ENCODE measurements at regions not wholly inside any gene's neighbourhood (a gene's known extent, or its start where the extent isn't known, plus 50 kb on each side); places are given as distances from the start of the nearest gene placed in this dataset.

GRCh38 chr20:52880997-52881396 lies 91.2 kb upstream of the TSHZ2 start:
- Histone ChIP-seq H3K27me3 (no peaks in the 10 kb centered on the region), H3K4me1 (ENCODE audit: control insufficient read depth in 1 of 2, insufficient read depth in 1 of 2, low read depth in 1 of 2, low read length in 1 of 2) (no peaks in the 10 kb centered on the region), H3K36me3 (no peaks in the 10 kb centered on the region), H3K4me3 (ENCODE audit: low read depth in 1 of 2, low read length in 1 of 2) (no peak overlapping the region), H3K9me3 (no peaks in the 10 kb centered on the region), H3K27ac (no peak overlapping the region)
- no peak for TF ChIP-seq CTCF (IDR thresholded peaks at IDR 0.05)

DNA sequence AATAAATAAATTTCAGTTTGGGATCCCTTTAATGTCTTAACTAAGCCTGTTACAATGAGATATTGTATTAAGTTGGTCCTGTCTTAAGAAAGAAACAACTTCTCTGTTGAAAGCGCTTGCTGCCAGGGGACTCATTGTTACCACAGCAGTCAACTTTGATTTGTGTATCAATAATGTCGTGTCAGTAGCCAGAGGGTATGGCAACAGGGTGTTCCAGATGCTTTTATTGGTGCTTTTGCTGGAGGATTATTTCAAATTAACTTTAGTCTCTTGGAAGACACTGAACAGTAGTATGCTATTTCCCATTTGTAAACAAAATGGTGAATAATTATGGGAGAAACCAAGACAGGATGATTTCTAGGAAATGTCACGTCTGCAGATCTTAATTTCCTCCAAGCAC lies 91.9 kb upstream of the TSHZ2 start:
- H3K4me1 ChIP-seq (ENCODE audit: control insufficient read depth in 1 of 2, insufficient read depth in 1 of 2, low read depth in 1 of 2, low read length in 1 of 2) = no peaks in the 10 kb centered on the region
- H3K27ac ChIP-seq = no peak overlapping the region
- TF ChIP-seq CTCF (IDR thresholded peaks at IDR 0.05) = no peak
- no peaks in the 10 kb centered on the region for H3K9me3 ChIP-seq
- no peaks in the 10 kb centered on the region for H3K36me3 ChIP-seq
- H3K4me3 ChIP-seq (ENCODE audit: low read depth in 1 of 2, low read length in 1 of 2) = no peak overlapping the region
- no peaks in the 10 kb centered on the region for H3K27me3 ChIP-seq

DNA sequence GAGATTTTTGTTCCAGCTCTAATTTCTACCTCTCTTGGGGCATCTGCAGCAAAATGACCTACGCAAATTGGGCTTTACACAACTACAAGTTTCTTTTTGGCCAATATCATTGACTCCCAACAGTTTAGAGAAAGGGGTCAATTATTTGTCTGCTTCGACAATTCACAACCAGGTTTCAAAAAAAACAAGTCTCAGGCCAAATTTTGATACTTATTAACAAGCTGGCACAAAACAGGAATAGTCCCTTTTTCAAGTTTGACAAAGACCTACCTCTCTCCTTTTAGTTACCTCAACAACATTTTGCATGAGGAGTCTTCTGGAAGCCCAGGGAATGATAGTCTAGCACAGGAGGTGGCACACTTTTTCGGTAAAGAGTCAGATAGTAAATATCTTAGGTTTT lies 97.9 kb upstream of the TSHZ2 start:
- no peaks in the 10 kb centered on the region for H3K9me3 ChIP-seq
- no peak overlapping the region for H3K4me3 ChIP-seq (ENCODE audit: low read depth in 1 of 2, low read length in 1 of 2)
- H3K27ac ChIP-seq = no peak overlapping the region
- TF ChIP-seq CTCF (IDR thresholded peaks at IDR 0.05) = no peak
- H3K4me1 ChIP-seq (ENCODE audit: control insufficient read depth in 1 of 2, insufficient read depth in 1 of 2, low read depth in 1 of 2, low read length in 1 of 2) = no peaks in the 10 kb centered on the region
- H3K27me3 ChIP-seq = no peaks in the 10 kb centered on the region
- H3K36me3 ChIP-seq = no peaks in the 10 kb centered on the region

GRCh38 chr20:52869698-52870501 lies 102.3 kb upstream of the TSHZ2 start:
- Histone ChIP-seq H3K9me3 (no peaks in the 10 kb centered on the region), H3K27me3 (no peaks in the 10 kb centered on the region), H3K27ac (no peak overlapping the region), H3K4me3 (ENCODE audit: low read depth in 1 of 2, low read length in 1 of 2) (no peak overlapping the region), H3K36me3 (no peaks in the 10 kb centered on the region), H3K4me1 (ENCODE audit: control insufficient read depth in 1 of 2, insufficient read depth in 1 of 2, low read depth in 1 of 2, low read length in 1 of 2) (no peaks in the 10 kb centered on the region)
- TF ChIP-seq CTCF (IDR thresholded peaks at IDR 0.05) = no peak

GRCh38 chr20:52869276-52869675 lies 102.9 kb upstream of the TSHZ2 start:
- Histone ChIP-seq H3K36me3 (no peaks in the 10 kb centered on the region), H3K9me3 (no peaks in the 10 kb centered on the region), H3K4me1 (ENCODE audit: control insufficient read depth in 1 of 2, insufficient read depth in 1 of 2, low read depth in 1 of 2, low read length in 1 of 2) (no peaks in the 10 kb centered on the region), H3K27ac (no peak overlapping the region), H3K4me3 (ENCODE audit: low read depth in 1 of 2, low read length in 1 of 2) (no peak overlapping the region), H3K27me3 (no peaks in the 10 kb centered on the region)
- TF ChIP-seq CTCF (IDR thresholded peaks at IDR 0.05) = no peak
